ENCODE measurements at regions not wholly inside any gene's neighbourhood (a gene's known extent, or its start where the extent isn't known, plus 50 kb on each side); places are given as distances from the start of the nearest gene placed in this dataset.

- DNase-seq, result no peak
These were observed 191.5 kb downstream of the ZBBX start for GRCh38 chr3:167188592-167188991.

GRCh38 chr3:167187221-167187620, 192.9 kb downstream of the ZBBX start:
- peak; percentile 74 for DNase-seq

GRCh38 chr3:167184511-167184910, 195.6 kb downstream of the ZBBX start:
- no peak for DNase-seq

GRCh38 chr3:167172377-167172776, 207.7 kb downstream of the ZBBX start:
- DNase-seq, result no peak

- DNase-seq, result no peak
These were observed 212.6 kb downstream of the ZBBX start for GRCh38 chr3:167167491-167167890.

- DNase-seq, result peak; percentile 75
These were observed 213.4 kb downstream of the ZBBX start for GRCh38 chr3:167166594-167167253.

GRCh38 chr3:167166012-167166411, 214.1 kb downstream of the ZBBX start:
- no peak for DNase-seq

GRCh38 chr3:167163580-167163979, 216.5 kb downstream of the ZBBX start:
- DNase-seq, result no peak

GRCh38 chr3:167162083-167162482, 218.0 kb downstream of the ZBBX start:
- DNase-seq, result no peak

- no peak for DNase-seq
These were observed 219.3 kb downstream of the ZBBX start for GRCh38 chr3:167160781-167161180.

GRCh38 chr3:167151636-167152035, 228.5 kb downstream of the ZBBX start:
- no peak for DNase-seq

GRCh38 chr3:167148136-167148535, 232.0 kb downstream of the ZBBX start:
- no peak for DNase-seq

- no peak for DNase-seq
These were observed 233.2 kb downstream of the ZBBX start for GRCh38 chr3:167146911-167147310.

GRCh38 chr3:167125612-167126407, 254.3 kb downstream of the ZBBX start:
- no peak for DNase-seq

GRCh38 chr3:167120828-167121227, 259.3 kb downstream of the ZBBX start:
- DNase-seq, result no peak

- DNase-seq, result no peak
These were observed 263.8 kb downstream of the ZBBX start for GRCh38 chr3:167116120-167116922.

- DNase-seq, result no peak
These were observed 264.7 kb downstream of the ZBBX start for GRCh38 chr3:167115331-167115934.

GRCh38 chr3:167114619-167115018, 265.5 kb downstream of the ZBBX start:
- no peak for DNase-seq

GRCh38 chr3:167113035-167113830, 266.9 kb downstream of the ZBBX start:
- DNase-seq, result no peak

- no peak for DNase-seq
These were observed 269.2 kb downstream of the ZBBX start for GRCh38 chr3:167110901-167111300.

- DNase-seq, result no peak
These were observed 270.4 kb downstream of the ZBBX start for GRCh38 chr3:167109746-167110145.

- DNase-seq, result no peak
These were observed 273.6 kb downstream of the ZBBX start for GRCh38 chr3:167106456-167106855.

All from NCI-H524 treated with DMSO at 0.1 percent for 48 hours (cell line).